ENCODE measurements at regions not wholly inside any gene's neighbourhood (a gene's known extent, or its start where the extent isn't known, plus 50 kb on each side); places are given as distances from the start of the nearest gene placed in this dataset.

DNA sequence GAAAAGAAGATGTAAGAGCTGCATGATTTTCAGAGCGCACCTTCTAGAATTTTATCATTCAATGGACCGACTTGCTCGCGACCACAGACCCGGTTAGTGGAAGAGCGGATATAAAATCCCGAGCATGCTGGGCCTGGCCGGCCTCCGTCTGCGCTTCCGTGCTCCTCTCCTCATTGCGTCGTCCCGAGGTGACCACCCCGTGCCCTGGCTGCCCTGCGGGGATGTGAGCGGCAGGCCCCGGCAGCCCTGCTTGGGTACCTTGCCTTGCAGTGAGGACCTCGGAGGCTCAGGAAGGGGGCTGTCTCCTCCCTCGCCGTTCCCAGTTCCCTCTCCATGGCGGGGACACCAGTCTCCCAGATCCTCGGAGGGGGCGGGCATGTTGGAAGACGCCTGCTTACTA is 330.9 kb upstream of the SHH start:
- TF ChIP-seq, protein P1, sequence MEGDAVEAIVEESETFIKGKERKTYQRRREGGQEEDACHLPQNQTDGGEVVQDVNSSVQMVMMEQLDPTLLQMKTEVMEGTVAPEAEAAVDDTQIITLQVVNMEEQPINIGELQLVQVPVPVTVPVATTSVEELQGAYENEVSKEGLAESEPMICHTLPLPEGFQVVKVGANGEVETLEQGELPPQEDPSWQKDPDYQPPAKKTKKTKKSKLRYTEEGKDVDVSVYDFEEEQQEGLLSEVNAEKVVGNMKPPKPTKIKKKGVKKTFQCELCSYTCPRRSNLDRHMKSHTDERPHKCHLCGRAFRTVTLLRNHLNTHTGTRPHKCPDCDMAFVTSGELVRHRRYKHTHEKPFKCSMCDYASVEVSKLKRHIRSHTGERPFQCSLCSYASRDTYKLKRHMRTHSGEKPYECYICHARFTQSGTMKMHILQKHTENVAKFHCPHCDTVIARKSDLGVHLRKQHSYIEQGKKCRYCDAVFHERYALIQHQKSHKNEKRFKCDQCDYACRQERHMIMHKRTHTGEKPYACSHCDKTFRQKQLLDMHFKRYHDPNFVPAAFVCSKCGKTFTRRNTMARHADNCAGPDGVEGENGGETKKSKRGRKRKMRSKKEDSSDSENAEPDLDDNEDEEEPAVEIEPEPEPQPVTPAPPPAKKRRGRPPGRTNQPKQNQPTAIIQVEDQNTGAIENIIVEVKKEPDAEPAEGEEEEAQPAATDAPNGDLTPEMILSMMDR (conservative IDR thresholded peaks at IDR 0.05; ENCODE audit: low read depth, low read length), result no peak
- no peak for TF ChIP-seq POLR2A (IDR thresholded peaks at IDR 0.05; ENCODE audit: low read depth, low read length)
- no peak for TF ChIP-seq BHLHE40 (IDR thresholded peaks at IDR 0.05; ENCODE audit: low read depth, low read length)
- TF ChIP-seq CEBPB (IDR thresholded peaks at IDR 0.05; ENCODE audit: low read depth, low read length), result no peak
- no peak for TF ChIP-seq MXI1 (IDR thresholded peaks at IDR 0.05; ENCODE audit: borderline replicate concordance, low read depth, low read length)
- TF ChIP-seq RAD21 (IDR thresholded peaks at IDR 0.05; ENCODE audit: low read length), result no peak
- TF ChIP-seq RFX5 (IDR thresholded peaks at IDR 0.05; ENCODE audit: low read depth, low read length), result no peak
- no peak for TF ChIP-seq SMC3 (IDR thresholded peaks at IDR 0.05; ENCODE audit: low read depth, low read length)
- TF ChIP-seq RCOR1 (IDR thresholded peaks at IDR 0.05; ENCODE audit: insufficient replicate concordance, low read length), result no peak
- no peak for TF ChIP-seq CHD1 (IDR thresholded peaks at IDR 0.05; ENCODE audit: low read depth, low read length)
